ENCODE measurements at regions not wholly inside any gene's neighbourhood (a gene's known extent, or its start where the extent isn't known, plus 50 kb on each side); places are given as distances from the start of the nearest gene placed in this dataset.

- no peak for DNase-seq (ENCODE audit: low read depth, low spot score)
- no peak overlapping the region for H3K4me3 ChIP-seq (ENCODE audit: low read depth, low read length)
- no peak for TF ChIP-seq CTCF (IDR thresholded peaks at IDR 0.05; ENCODE audit: low read depth, low read length)
- in situ Hi-C loops (cut with HindIII; ENCODE audit: low sequenced_read_pairs), result no loop called here
Observed at GRCh38 chr16:73151941-73152340, 104.0 kb upstream of the ZFHX3 start.

GRCh38 chr16:73151225-73151624 is 103.3 kb upstream of the ZFHX3 start:
- no peak for TF ChIP-seq CTCF (IDR thresholded peaks at IDR 0.05; ENCODE audit: low read depth, low read length)
- H3K4me3 ChIP-seq (ENCODE audit: low read depth, low read length), result no peak overlapping the region
- DNase-seq (ENCODE audit: low read depth, low spot score), result no peak
- in situ Hi-C loops (cut with HindIII; ENCODE audit: low sequenced_read_pairs), result no loop called here

- H3K4me3 ChIP-seq (ENCODE audit: low read depth, low read length), result no peak overlapping the region
- no peak for TF ChIP-seq CTCF (IDR thresholded peaks at IDR 0.05; ENCODE audit: low read depth, low read length)
- DNase-seq (ENCODE audit: low read depth, low spot score), result no peak
- in situ Hi-C loops (cut with HindIII; ENCODE audit: low sequenced_read_pairs), result no loop called here
Observed at GRCh38 chr16:73150786-73151185, 102.9 kb upstream of the ZFHX3 start.

GRCh38 chr16:73149334-73149733 is 101.4 kb upstream of the ZFHX3 start:
- in situ Hi-C loops (cut with HindIII; ENCODE audit: low sequenced_read_pairs), result no loop called here
- H3K4me3 ChIP-seq (ENCODE audit: low read depth, low read length), result no peak overlapping the region
- TF ChIP-seq CTCF (IDR thresholded peaks at IDR 0.05; ENCODE audit: low read depth, low read length), result no peak
- DNase-seq (ENCODE audit: low read depth, low spot score), result no peak

GRCh38 chr16:73147958-73148357 is 100.0 kb upstream of the ZFHX3 start:
- no peak for DNase-seq (ENCODE audit: low read depth, low spot score)
- no peak overlapping the region for H3K4me3 ChIP-seq (ENCODE audit: low read depth, low read length)
- no peak for TF ChIP-seq CTCF (IDR thresholded peaks at IDR 0.05; ENCODE audit: low read depth, low read length)
- in situ Hi-C loops (cut with HindIII; ENCODE audit: low sequenced_read_pairs), result no loop called here

GRCh38 chr16:73145166-73145880 is 97.4 kb upstream of the ZFHX3 start:
- no peak overlapping the region for H3K4me3 ChIP-seq (ENCODE audit: low read depth, low read length)

More at GRCh38 chr16:73145166-73145880, 97.4 kb upstream of the ZFHX3 start:
- TF ChIP-seq CTCF (IDR thresholded peaks at IDR 0.05; ENCODE audit: low read depth, low read length), result no peak
- in situ Hi-C loops (cut with HindIII; ENCODE audit: low sequenced_read_pairs), result no loop called here
- no peak for DNase-seq (ENCODE audit: low read depth, low spot score)
